HG03103 (cell line): ENCODE measurements at regions not wholly inside any gene's neighbourhood (a gene's known extent, or its start where the extent isn't known, plus 50 kb on each side); places are given as distances from the start of the nearest gene placed in this dataset.
"Not testable (repeated sequence)": the region's sequence is repeated elsewhere in the genome, so short reads cannot be mapped to it uniquely, and the experiment has no call there.

Experiments
- ATAC-seq: cut with Tn5 transposase; IDR thresholded peaks from one replicate; pipeline ENCODE4 v1.9.1; 2021; ENCODE audit warnings: low read depth; ENCODE audit not compliant: unreplicated experiment

- ATAC-seq, result no peak
Measured at GRCh38 chr6:82506526-82506925, 142.9 kb downstream of the TPBG start.

DNA sequence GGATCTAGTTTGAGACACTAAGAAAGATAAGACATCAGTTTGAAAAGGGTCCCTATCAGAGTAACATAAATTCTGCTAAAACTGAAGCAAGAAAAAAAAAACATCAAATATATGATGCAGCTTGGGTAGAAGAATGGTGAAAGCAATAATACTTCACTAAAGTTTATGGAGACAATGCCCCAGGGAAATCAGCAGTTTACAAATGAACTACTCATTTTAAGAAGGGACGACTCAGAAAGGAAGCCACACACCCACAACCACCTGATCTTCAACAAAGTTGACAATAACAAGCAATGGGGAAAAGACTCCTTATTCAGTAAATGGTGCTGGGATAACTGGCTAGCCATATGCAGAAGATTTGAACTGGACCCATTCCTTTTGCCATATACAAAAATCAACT is 143.5 kb downstream of the TPBG start:
- no peak for ATAC-seq

DNA sequence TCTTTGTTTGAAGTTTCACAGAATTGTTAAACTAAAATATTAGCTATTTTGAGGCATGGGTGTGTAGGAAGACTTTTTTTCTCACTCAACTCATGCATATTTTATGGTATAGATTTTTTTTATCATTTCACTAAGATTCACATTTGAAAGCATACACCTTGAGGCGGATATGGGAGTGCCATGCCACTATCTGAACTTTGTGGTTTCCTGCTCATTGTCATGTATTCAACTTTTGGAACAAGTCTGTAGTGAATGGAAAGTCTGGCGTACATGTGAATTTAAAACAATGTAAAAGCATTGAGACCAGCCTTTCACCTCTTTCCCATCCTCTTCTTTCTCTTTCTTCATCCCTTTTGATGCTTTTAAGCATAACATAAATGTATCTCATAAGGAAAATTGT is 147.9 kb downstream of the TPBG start:
- ATAC-seq, result no peak

GRCh38 chr6:82517896-82518295 is 154.3 kb downstream of the TPBG start:
- not testable (repeated sequence) for ATAC-seq

DNA sequence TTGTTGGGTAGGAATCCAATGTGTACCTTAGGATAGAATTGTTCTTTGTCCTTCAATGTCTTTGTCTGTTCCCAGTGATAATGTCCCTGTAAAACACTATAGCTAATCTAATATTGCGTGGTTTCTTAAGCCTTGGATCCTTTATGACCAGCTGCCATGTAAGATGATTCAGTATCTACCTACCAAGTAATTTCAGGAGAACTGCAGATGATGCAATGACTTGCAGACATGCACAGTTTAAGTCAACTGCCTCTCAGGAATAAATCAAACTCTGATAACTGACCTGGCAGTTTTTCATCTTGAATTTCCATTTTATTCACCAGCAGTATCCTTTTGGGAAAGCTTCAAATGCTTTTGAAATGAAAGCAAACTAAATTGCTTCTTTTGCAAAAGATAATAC is 157.8 kb downstream of the TPBG start:
- ATAC-seq, result no peak

DNA sequence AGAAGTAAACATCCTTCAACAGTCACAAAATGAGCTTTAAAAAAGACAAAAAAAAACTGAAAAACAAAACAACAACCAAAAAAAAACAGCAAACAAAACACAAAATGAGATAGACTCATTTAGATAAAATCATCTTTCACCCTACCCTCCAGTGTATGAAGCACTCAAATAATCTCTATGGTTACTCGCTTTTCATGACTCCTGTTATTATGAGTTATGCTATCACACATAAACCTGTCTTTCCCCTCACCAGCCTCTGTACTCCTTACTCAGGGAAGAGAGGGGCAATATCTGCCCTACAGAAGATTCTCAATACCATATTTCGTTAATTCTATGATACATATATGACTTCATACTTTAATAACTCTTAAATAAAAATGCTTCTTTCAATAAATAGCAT is 158.2 kb downstream of the TPBG start:
- no peak for ATAC-seq

- ATAC-seq, result no peak
Measured at GRCh38 chr6:82524031-82524430, 160.4 kb downstream of the TPBG start.

- ATAC-seq, result no peak
Measured at GRCh38 chr6:82525775-82526495, 162.3 kb downstream of the TPBG start.

DNA sequence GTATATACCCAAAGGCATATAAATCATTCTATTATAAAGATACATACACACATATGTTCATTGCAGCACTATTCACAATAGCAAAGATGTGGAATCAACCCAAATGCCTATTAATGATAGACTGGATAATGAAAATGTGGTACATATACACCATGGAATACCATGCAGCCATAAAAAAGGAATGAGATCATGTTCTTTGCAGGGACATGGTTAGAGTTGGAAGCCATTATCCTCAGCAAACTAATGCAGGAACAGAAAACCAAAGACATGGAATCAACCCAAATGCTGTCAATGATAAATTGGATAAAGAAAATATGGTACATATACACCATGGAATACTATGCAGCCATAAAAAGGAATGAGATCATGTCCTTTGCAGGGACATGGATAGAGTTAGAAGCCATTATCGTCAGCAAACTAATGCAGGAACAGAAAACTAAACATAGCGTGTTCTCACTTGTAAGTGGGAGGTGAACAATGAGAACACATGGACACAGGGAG is 166.4 kb downstream of the TPBG start:
- not testable (repeated sequence) for ATAC-seq

DNA sequence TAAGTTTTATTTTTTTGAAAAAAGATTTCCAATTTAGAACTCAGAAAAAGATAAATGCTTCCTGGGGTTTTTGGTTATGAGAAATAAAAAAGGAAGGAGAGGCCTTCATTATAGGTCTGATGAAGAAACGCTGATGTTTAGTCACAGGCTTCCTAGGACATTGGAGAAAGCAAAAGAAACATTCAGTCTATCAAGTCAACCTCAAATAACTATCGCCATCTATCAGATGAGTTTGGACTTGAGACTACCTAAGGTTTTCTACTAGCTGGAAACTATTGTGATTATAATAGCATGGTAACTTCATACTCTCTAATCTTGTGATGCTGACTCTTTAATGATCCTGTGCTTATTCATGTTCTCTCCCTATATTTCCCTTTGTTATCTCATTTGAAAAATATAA is 171.3 kb downstream of the TPBG start:
- no peak for ATAC-seq

GRCh38 chr6:82549480-82549879 is 185.9 kb downstream of the TPBG start:
- ATAC-seq, result not testable (repeated sequence)

GRCh38 chr6:82551311-82551710 is 187.7 kb downstream of the TPBG start:
- ATAC-seq, result not testable (repeated sequence)

DNA sequence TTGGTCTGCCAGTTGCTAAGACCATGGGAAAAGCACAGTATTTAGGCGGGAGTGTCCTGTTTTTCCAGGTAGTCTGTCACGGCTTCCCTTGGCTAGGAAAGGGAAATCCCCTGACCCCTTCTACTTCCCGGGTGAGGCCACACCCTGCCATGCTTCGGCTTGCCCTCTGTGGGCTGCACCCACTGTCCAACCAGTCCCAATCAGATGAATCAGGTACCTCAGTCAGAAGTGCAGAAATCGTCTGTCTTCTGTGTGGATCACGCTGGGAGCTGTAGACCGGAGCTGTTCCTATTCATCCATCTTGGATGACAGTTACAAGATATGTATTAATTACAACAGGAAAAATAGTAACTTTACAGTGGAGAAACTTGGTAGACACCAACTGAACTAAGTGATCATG is 188.2 kb downstream of the TPBG start:
- ATAC-seq, result no peak

- no peak for ATAC-seq
Measured at GRCh38 chr6:82553863-82554531, 190.4 kb downstream of the TPBG start.

DNA sequence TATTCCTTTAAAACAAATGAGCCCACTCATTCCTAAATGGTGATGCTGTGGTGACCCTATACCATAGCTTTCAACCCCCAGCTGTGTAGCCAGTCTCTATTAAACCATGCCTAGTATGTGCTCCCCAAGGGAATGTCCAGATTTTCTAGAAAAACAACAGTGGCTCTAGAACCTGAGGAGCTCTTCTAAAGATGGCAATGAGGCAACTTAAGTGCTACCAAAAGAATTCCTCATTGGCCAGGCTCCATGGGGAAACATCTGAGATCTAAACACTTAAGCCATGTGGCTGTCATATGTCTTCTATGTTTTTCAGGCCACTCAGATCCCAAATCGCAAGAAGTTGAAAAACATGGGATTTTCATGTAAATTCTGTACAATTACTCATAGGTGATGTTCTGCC is 191.0 kb downstream of the TPBG start:
- ATAC-seq, result no peak

DNA sequence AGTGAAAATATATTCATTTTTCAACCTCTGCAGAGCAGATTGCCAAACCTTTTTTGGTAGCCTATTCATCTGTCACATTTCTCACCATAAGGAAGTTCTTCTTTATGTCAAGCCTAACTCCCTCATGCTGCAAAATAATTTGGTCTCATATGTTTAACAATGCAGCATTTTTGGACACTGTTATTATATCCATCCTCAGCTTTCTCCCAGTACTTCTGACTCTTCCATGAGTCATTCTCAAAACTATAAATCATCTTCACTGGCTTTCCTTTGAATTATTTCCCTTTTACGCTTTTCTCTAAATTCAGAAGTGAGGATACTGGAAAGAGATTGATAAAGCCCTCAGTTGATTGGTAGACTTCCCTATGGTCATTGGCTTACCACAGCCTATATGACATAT is 192.2 kb downstream of the TPBG start:
- ATAC-seq, result no peak

DNA sequence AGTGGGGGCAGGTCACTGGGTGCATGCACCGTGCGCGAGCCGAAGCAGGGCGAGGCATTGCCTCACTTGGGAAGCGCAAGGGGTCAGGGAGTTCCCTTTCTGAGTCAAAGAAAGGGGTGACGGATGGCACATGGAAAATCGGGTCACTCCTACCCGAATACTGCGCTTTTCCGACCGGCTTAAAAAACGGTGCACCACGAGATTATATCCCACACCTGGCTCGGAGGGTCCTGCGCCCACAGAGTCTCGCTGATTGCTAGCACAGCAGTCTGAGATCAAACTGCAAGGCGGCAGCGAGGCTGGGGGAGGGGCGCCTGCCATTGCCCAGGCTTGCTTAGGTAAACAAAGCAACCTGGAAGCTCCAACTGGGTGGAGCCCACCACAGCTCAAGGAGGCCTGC is 194.9 kb downstream of the TPBG start:
- ATAC-seq, result not testable (repeated sequence)

- no peak for ATAC-seq
Measured at GRCh38 chr6:82567621-82568020, 204.0 kb downstream of the TPBG start.

GRCh38 chr6:82568290-82568993 is 204.8 kb downstream of the TPBG start:
- ATAC-seq, result no peak

GRCh38 chr6:82569022-82569421 is 205.4 kb downstream of the TPBG start:
- ATAC-seq, result no peak

DNA sequence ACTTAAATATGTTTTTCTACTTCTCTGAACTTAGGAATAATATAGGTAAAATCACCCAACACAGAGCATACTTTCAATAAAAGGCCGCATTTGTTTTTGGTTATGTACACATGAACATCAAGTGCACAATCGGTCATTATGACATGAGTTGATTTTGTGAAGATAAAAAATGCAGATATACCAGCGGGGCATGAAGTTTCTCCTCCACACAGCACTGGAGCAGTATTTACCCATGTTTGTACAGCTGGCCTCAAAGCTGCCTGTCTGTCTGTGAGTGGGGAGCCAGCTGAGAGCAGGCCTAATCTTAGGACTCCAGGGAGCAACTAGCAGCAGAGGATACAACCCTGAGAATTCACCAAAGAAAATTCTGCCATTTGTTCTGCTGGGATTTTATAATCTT is 206.5 kb downstream of the TPBG start:
- ATAC-seq, result no peak

DNA sequence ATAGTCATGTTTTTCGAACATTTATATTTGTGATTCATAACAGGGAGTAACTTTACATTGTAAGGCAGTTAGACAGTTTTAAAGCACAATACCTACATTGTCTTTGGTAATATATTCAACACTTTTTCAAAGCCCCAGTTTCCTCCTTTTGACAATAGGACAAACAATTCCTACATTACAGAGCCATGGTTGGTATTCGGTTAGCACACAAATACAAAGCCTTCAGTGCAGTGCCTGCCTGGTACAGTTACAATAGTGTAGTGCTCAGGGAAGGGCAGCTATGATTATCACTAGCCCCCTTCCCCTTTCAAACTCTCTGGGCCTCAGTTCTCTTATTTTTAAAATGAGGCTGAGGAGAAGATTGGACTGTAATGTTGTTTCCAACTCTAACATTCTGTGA is 207.8 kb downstream of the TPBG start:
- ATAC-seq, result no peak
